Keratinocyte (primary cell): ENCODE measurements at regions not wholly inside any gene's neighbourhood (a gene's known extent, or its start where the extent isn't known, plus 50 kb on each side); places are given as distances from the start of the nearest gene placed in this dataset.

Experiments used
- CTCF ChIP-seq, 3 experiments: IDR thresholded peaks in 1 of 3; conservative IDR thresholded peaks in 1 of 3; optimal IDR thresholded peaks in 1 of 3; 2 replicates in 2 of 3; 3 replicates in 1 of 3; pipeline versions ENCODE3 to v1.5.1; 2011; ENCODE audit warnings: low read length in 3 of 3, mild to moderate bottlenecking in 3 of 3, moderate library complexity in 2 of 3, control low read depth in 1 of 3, inconsistent platforms in 1 of 3; ENCODE audit not compliant: insufficient read depth in 2 of 3; ENCODE audit errors: extremely low read depth in 1 of 3
- EZH2 ChIP-seq: IDR thresholded peaks from one replicate; pipeline ENCODE4 v1.6.1; 2012; ENCODE audit warnings: inconsistent platforms, mild to moderate bottlenecking, low read length, moderate library complexity

- no peak for TF ChIP-seq CTCF (optimal IDR thresholded peaks at IDR 0.05 in 1 of 3, IDR thresholded peaks at IDR 0.05 in 1 of 3, conservative IDR thresholded peaks at IDR 0.05 in 1 of 3; ENCODE audit: extremely low read depth in 1 of 3, insufficient read depth in 2 of 3, low read length in 3 of 3)
- TF ChIP-seq EZH2 = no peak
Measured at GRCh38 chr21:18832950-18833349, 429.4 kb upstream of the TMPRSS15 start.
